ENCODE measurements at regions not wholly inside any gene's neighbourhood (a gene's known extent, or its start where the extent isn't known, plus 50 kb on each side); places are given as distances from the start of the nearest gene placed in this dataset.

GRCh38 chr2:186036862-186037449 is 298.4 kb downstream of the FSIP2 start:
- no peak for TF ChIP-seq CTCF (IDR thresholded peaks at IDR 0.05; ENCODE audit: unreplicated experiment)
- no peaks in the 10 kb centered on the region for H3K9me3 Mint-ChIP-seq
- no peaks in the 10 kb centered on the region for H3K27me3 Mint-ChIP-seq (ENCODE audit: low read depth)
- peaks cover 2% of the 10 kb centered on the region for H3K4me1 Mint-ChIP-seq
- no peaks in the 10 kb centered on the region for H3K36me3 Mint-ChIP-seq
- no peak for DNase-seq (ENCODE audit: low spot score in 2 of 2, unreplicated experiment in 2 of 2)
- H3K4me3 Mint-ChIP-seq: no peak overlapping the region
- H3K27ac Mint-ChIP-seq: no peak overlapping the region

- Mint-ChIP-seq H3K4me1 (peaks cover under 1% of the 10 kb centered on the region), H3K4me3 (no peak overlapping the region), H3K36me3 (no peaks in the 10 kb centered on the region), H3K27ac (no peak overlapping the region), H3K9me3 (no peaks in the 10 kb centered on the region), H3K27me3 (ENCODE audit: low read depth) (no peaks in the 10 kb centered on the region)
- TF ChIP-seq CTCF (IDR thresholded peaks at IDR 0.05; ENCODE audit: unreplicated experiment): no peak
- no peak for DNase-seq (ENCODE audit: low spot score in 2 of 2, unreplicated experiment in 2 of 2)
Observed at GRCh38 chr2:186042207-186043028, 303.8 kb downstream of the FSIP2 start.

- DNase-seq (ENCODE audit: low spot score in 2 of 2, unreplicated experiment in 2 of 2): no peak
- TF ChIP-seq CTCF (IDR thresholded peaks at IDR 0.05; ENCODE audit: unreplicated experiment): no peak
- Mint-ChIP-seq H3K9me3 (no peaks in the 10 kb centered on the region), H3K36me3 (no peaks in the 10 kb centered on the region), H3K4me3 (no peak overlapping the region), H3K4me1 (no peaks in the 10 kb centered on the region), H3K27ac (no peak overlapping the region), H3K27me3 (ENCODE audit: low read depth) (no peaks in the 10 kb centered on the region)
Observed at GRCh38 chr2:186044761-186045160, 306.2 kb downstream of the FSIP2 start.

GRCh38 chr2:186052930-186053329 is 314.3 kb downstream of the FSIP2 start:
- Mint-ChIP-seq H3K36me3 (no peaks in the 10 kb centered on the region), H3K27me3 (ENCODE audit: low read depth) (no peaks in the 10 kb centered on the region), H3K4me1 (no peaks in the 10 kb centered on the region), H3K4me3 (no peak overlapping the region), H3K9me3 (no peaks in the 10 kb centered on the region), H3K27ac (no peak overlapping the region)
- DNase-seq (ENCODE audit: low spot score in 2 of 2, unreplicated experiment in 2 of 2): no peak
- no peak for TF ChIP-seq CTCF (IDR thresholded peaks at IDR 0.05; ENCODE audit: unreplicated experiment)

GRCh38 chr2:186058614-186059013 is 320.0 kb downstream of the FSIP2 start:
- Mint-ChIP-seq H3K4me1 (peaks cover 6% of the 10 kb centered on the region), H3K27me3 (ENCODE audit: low read depth) (no peaks in the 10 kb centered on the region), H3K36me3 (no peaks in the 10 kb centered on the region), H3K27ac (no peak overlapping the region), H3K4me3 (no peak overlapping the region), H3K9me3 (no peaks in the 10 kb centered on the region)
- TF ChIP-seq CTCF (IDR thresholded peaks at IDR 0.05; ENCODE audit: unreplicated experiment): no peak
- no peak for DNase-seq (ENCODE audit: low spot score in 2 of 2, unreplicated experiment in 2 of 2)

Measured in mesothelial cell of epicardium (in vitro differentiated cells).